GM18868 (cell line): ENCODE measurements at regions not wholly inside any gene's neighbourhood (a gene's known extent, or its start where the extent isn't known, plus 50 kb on each side); places are given as distances from the start of the nearest gene placed in this dataset.

Experiments
- ATAC-seq: cut with Tn5 transposase; IDR thresholded peaks from one replicate; pipeline ENCODE4 v1.9.1; 2021; ENCODE audit warnings: mild to moderate bottlenecking, moderate library complexity; ENCODE audit not compliant: unreplicated experiment

DNA sequence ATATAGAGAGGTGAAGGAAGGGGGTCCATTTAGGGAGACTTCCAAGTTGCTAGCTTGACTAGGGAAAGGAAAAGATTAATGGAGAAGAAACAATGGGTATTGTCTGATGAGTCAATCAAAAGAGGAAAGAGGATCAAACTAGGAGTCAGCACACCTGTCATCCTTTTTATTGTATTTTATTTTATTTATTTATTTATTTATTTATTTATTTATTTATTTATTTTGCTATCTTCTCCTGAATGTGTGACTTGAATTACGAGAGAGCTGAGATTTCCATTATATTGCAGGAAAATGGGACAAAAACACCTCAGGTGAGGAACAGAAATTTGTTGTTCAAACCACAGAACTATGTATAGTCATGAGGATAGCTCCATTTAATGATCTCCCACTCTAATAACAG lies 58.9 kb downstream of the NUDT11 start:
- no peak for ATAC-seq

DNA sequence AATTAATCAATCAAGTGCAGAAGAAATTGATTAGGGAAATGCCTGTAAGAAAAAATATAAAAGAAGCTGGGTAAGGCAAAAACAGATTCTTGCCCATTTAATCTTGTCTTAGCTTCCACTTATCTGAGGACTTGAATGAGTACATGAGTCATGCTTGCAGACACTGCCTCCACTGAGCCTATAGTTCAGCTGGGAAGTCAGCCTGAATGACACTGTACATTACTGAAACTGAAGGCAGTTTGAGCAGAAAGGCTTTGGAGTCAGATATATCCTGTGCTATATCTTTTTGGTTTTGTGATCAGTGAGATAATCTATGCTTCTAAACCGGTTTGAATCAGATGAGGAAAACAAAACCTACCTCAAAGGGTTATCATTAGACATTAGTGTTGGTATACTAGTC lies 61.3 kb downstream of the NUDT11 start:
- no peak for ATAC-seq

DNA sequence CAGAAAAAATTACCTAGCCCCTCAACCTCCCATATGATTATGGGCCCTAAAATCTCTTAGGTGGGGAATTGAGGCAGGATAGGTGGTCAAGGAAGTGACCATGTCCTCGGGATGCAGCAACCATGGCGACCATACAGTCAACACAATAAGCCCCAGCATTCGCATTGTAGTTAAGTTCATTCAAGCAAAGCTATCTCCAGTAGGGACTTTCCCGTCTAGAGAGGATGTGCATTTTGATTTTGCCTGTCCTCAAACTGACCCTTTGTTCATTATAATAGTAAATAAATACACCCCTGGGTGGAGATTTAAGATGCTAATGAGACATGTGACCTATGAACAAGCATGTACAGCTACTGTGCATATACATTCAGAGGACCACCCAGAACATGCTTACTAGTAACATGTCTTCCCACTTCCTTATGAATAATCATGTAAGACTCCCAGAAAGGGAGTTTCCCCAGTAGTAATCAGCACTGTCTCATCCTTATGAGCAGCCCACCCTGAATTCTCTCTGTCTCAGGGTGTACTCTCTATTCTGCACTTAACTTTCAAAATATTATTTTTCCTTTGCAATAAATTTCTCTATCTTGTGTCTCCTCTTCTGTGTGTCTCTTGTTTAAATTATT lies 74.3 kb downstream of the NUDT11 start:
- ATAC-seq, result peak; percentile 77

DNA sequence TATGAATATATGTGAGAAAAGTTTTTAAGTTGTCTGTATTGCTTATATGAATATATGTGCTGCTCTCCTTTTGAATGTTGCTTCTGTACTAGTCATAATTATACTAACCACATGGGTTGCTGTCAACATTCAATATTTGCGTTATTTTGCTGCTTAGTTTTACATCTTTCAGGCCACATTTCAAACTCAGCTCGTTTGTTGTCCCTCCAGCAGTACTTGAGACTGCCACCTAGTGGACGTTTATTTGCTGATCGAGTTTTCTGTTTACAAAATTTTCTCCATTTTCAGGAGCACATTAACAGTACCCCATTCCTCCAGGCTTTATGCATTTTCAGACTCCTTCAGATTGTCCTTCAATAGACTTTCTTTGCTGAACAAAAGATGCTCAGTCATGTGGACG lies 75.8 kb downstream of the NUDT11 start:
- ATAC-seq, result peak; percentile 58

DNA sequence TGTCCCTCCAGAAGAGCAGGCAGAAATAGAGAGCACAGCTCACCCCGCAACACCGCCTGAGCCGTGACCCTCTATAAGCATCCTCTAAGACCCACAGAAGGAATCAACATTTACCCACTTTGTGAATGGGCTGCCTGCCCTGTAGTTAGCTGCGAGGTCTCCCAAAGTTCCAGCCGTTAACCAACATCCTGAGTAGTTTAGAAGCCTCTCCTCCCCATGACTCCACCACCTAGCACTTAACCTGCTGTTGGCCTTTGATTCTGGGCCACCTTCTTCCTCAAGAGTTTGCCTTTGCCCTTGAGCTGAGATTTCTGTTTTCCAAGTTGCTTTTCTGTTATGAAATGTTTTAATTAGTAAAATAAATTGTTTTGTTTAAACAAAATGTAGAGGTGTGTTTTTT lies 75.8 kb downstream of the NUDT10 start:
- no peak for ATAC-seq

DNA sequence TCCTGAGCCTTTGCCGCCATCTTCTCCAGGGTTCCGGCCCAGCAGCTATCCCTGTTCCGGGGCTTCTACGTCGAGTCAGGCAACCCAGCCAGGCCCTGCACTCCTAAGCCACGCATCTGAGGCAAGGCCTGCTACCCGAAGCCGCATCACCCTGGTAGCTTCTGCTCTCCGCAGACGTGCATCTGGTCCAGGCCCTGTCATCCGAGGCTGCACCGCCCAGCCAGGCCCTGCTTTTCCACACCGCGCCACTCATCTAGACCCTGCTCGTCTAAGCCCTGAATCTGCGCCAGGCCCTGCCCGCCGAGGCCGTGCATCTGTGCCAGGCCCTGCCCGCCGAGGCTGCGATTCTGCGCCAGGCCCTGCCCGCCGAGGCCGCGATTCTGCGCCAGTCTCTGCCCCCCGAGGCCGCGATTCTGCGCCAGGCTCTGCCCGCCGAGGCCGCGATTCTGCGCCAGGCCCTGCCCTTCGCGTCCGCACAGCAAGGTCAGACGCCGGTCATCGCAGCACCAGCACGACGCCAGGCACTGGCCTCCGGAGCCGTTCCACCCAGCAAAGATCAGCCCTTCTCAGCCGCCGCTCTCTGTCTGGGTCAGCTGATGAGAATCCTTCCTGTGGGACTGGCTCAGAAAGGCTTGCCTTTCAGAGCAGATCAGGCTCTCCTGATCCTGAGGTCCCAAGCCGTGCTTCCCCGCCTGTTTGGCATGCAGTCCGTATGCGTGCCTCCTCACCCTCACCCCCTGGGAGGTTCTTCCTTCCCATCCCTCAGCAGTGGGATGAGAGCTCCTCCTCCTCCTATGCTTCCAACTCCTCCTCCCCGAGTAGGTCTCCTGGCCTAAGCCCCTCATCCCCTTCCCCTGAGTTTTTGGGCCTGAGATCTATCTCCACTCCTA lies 75.1 kb downstream of the NUDT10 start:
- ATAC-seq, result no peak

DNA sequence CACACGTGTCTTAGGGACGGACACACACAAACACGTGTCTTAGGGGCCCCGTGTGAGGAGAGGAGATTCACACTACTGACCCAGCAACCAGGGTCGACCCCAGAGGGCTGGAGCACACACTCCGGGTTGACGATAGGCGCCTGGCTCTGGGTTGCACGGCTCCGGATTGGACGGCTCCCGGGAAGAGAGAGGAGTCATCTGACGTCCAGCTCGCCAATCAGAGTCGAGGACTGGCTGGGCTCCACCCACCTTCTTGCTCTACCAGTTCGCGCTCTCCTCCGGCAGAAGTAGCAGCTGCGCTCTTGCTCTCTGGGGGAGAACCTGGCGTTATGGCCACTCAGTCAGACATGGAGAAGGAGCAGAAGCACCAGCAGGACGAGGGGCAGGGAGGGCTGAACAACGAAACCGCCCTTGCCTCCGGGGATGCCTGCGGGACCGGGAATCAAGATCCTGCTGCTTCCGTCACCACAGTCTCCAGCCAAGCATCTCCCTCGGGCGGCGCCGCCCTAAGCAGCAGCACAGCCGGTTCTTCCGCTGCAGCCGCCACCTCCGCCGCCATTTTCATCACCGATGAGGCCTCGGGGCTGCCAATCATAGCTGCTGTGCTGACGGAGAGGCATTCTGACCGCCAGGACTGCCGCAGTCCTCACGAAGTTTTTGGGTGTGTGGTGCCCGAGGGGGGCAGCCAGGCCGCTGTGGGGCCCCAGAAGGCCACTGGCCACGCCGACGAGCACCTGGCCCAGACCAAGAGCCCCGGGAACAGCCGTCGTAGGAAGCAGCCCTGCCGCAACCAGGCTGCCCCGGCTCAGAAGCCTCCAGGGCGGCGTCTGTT lies 74.3 kb downstream of the NUDT10 start:
- no peak for ATAC-seq

DNA sequence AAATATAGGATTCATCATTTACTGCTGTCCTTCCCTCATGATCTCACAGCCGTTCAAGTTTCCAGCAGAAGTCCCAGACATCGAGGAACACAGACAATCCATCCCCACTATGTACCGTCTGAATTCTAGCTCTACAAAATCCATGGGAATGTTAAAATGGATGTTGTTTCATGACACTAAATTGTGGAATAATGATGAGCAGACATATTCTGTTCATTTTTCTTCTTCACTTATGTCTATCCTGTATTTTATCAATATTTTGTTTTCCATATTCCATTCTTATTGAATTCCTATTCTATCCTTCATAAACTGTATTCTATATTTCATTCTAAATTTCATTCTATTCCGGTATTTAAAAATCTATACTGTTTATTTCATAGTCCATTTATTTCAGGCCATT lies 71.8 kb downstream of the NUDT10 start:
- no peak for ATAC-seq

DNA sequence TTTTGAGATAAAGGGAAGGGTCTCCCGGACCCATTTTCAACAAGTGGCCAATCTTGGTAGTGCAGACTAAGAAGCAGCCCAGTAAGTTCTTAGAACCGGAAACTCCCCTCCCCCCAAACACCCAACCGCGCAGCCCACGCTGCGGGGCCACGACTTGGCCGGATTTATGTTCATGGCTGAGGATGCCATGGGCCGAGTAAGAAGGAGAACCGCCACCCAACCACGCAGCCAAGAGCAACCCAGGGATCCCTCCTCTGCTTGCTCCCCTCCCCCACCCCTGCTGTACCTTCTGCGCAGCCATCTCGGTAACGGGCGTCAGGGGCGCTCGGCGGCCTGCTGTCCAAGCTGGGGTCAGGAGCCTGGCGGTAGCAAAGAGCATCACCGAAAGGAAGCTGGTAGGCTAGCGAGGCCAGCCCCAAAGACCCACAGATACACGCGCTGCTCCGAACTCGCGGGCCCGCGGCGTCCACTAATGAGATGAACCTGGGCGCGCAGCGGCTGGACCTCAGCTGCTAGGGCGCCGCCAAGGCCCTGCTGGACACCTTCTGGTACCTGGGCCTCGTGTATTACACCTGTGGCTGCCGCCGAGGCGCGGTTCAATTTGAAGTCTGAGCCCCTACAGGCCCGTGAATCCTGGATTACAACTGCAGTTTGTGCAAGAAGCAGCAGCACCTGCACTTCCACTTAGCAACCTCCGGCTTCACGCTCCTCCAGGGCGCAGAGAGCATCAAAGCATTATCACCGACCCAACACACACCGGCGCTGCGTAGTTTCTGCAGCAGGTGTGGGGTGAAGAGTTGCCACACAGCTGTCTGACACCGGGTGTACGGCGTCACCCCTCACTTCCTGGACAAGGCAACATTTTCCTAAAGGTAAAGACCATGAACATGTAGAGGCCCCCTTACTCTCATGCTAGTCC lies 63.4 kb downstream of the NUDT10 start:
- peak; percentile 69 for ATAC-seq

DNA sequence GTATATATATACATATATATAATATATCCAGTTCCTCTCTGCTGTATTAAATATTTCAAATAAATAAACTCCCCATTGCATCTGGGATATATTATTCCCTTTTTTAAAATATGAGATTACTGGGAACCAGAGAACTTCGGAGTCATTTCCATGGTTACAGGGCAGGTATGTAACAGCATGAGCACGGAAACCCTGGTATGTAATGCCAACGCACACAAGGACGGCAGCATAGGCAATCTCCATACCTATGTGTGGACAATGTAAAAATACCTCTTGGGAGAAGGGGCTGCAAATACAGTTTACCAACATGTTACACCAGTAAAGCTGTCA lies 62.8 kb downstream of the NUDT10 start:
- peak; percentile 32 for ATAC-seq
